Mononuclear cell (primary cell): ENCODE measurements at regions not wholly inside any gene's neighbourhood (a gene's known extent, or its start where the extent isn't known, plus 50 kb on each side); places are given as distances from the start of the nearest gene placed in this dataset.

ENCODE experiments used
- H3K27me3 ChIP-seq: 2 replicates; pipeline ENCODE4 v1.6.0; 2011; ENCODE audit warnings: low read length, control low read depth; ENCODE audit not compliant: insufficient read depth
- H3K4me1 ChIP-seq: 2 replicates; pipeline ENCODE4 v1.5.1; 2011; ENCODE audit warnings: mild to moderate bottlenecking, low read length, control low read depth; ENCODE audit not compliant: insufficient read depth
- H3K4me3 ChIP-seq: 2 replicates; pipeline ENCODE4 v1.5.1; 2011; ENCODE audit warnings: mild to moderate bottlenecking, low read length, moderate library complexity
- H3K9me3 ChIP-seq: 2 replicates; pipeline ENCODE4 v1.5.1; 2011; ENCODE audit warnings: low read depth, mild to moderate bottlenecking, control low read depth, low read length

GRCh38 chr5:158618256-158618655, 481.5 kb downstream of the EBF1 start:
- Histone ChIP-seq H3K4me3 (no peak overlapping the region), H3K4me1 (no peaks in the 10 kb centered on the region), H3K9me3 (no peaks in the 10 kb centered on the region), H3K27me3 (no peaks in the 10 kb centered on the region)

- Histone ChIP-seq H3K27me3 (no peaks in the 10 kb centered on the region), H3K4me1 (no peaks in the 10 kb centered on the region), H3K9me3 (no peaks in the 10 kb centered on the region), H3K4me3 (no peak overlapping the region)
Observed at GRCh38 chr5:158616707-158617106, 483.0 kb downstream of the EBF1 start.

- Histone ChIP-seq H3K27me3 (no peaks in the 10 kb centered on the region), H3K4me1 (no peaks in the 10 kb centered on the region), H3K9me3 (no peaks in the 10 kb centered on the region), H3K4me3 (no peak overlapping the region)
Observed at GRCh38 chr5:158614951-158615350, 484.8 kb downstream of the EBF1 start.

GRCh38 chr5:158611581-158611980, 488.1 kb downstream of the EBF1 start:
- H3K9me3 ChIP-seq = no peaks in the 10 kb centered on the region
- no peaks in the 10 kb centered on the region for H3K27me3 ChIP-seq
- no peaks in the 10 kb centered on the region for H3K4me1 ChIP-seq
- no peak overlapping the region for H3K4me3 ChIP-seq

GRCh38 chr5:158610051-158610415, 489.7 kb downstream of the EBF1 start:
- no peak overlapping the region for H3K4me3 ChIP-seq
- no peaks in the 10 kb centered on the region for H3K27me3 ChIP-seq
- H3K4me1 ChIP-seq = no peaks in the 10 kb centered on the region
- no peaks in the 10 kb centered on the region for H3K9me3 ChIP-seq

GRCh38 chr5:158609333-158610050, 490.2 kb downstream of the EBF1 start:
- Histone ChIP-seq H3K27me3 (no peaks in the 10 kb centered on the region), H3K9me3 (no peaks in the 10 kb centered on the region), H3K4me1 (no peaks in the 10 kb centered on the region), H3K4me3 (no peak overlapping the region)

GRCh38 chr5:158607088-158607487, 492.6 kb downstream of the EBF1 start:
- no peaks in the 10 kb centered on the region for H3K9me3 ChIP-seq
- no peaks in the 10 kb centered on the region for H3K4me1 ChIP-seq
- H3K27me3 ChIP-seq = no peaks in the 10 kb centered on the region
- no peak overlapping the region for H3K4me3 ChIP-seq

- H3K27me3 ChIP-seq = no peaks in the 10 kb centered on the region
- H3K9me3 ChIP-seq = no peaks in the 10 kb centered on the region
- H3K4me3 ChIP-seq = no peak overlapping the region
- H3K4me1 ChIP-seq = no peaks in the 10 kb centered on the region
Observed at GRCh38 chr5:158606233-158606632, 493.5 kb downstream of the EBF1 start.

- no peaks in the 10 kb centered on the region for H3K9me3 ChIP-seq
- no peak overlapping the region for H3K4me3 ChIP-seq
- H3K27me3 ChIP-seq = no peaks in the 10 kb centered on the region
- peaks cover 3% of the 10 kb centered on the region for H3K4me1 ChIP-seq
Observed at GRCh38 chr5:158602981-158603380, 496.7 kb downstream of the EBF1 start.

- H3K4me1 ChIP-seq = peaks cover 3% of the 10 kb centered on the region
- H3K4me3 ChIP-seq = no peak overlapping the region
- no peaks in the 10 kb centered on the region for H3K27me3 ChIP-seq
- no peaks in the 10 kb centered on the region for H3K9me3 ChIP-seq
Observed at GRCh38 chr5:158601118-158601517, 498.6 kb downstream of the EBF1 start.

- peaks cover 3% of the 10 kb centered on the region for H3K4me1 ChIP-seq
- no peak overlapping the region for H3K4me3 ChIP-seq
- H3K27me3 ChIP-seq = no peaks in the 10 kb centered on the region
- H3K9me3 ChIP-seq = no peaks in the 10 kb centered on the region
Observed at GRCh38 chr5:158600679-158601078, 499.0 kb downstream of the EBF1 start.

- Histone ChIP-seq H3K27me3 (no peaks in the 10 kb centered on the region), H3K4me1 (peaks cover 3% of the 10 kb centered on the region), H3K9me3 (no peaks in the 10 kb centered on the region), H3K4me3 (no peak overlapping the region)
Observed at GRCh38 chr5:158599157-158599556, 500.6 kb downstream of the EBF1 start.

GRCh38 chr5:158594595-158595242, 505.0 kb downstream of the EBF1 start:
- Histone ChIP-seq H3K4me1 (peaks cover 3% of the 10 kb centered on the region), H3K4me3 (no peak overlapping the region), H3K9me3 (no peaks in the 10 kb centered on the region), H3K27me3 (no peaks in the 10 kb centered on the region)

GRCh38 chr5:158593925-158594324, 505.8 kb downstream of the EBF1 start:
- H3K4me1 ChIP-seq = peaks cover 3% of the 10 kb centered on the region
- no peak overlapping the region for H3K4me3 ChIP-seq
- H3K9me3 ChIP-seq = no peaks in the 10 kb centered on the region
- peaks cover 3% of the 10 kb centered on the region for H3K27me3 ChIP-seq

GRCh38 chr5:158591301-158591863, 508.3 kb downstream of the EBF1 start:
- Histone ChIP-seq H3K4me3 (no peak overlapping the region), H3K4me1 (no peaks in the 10 kb centered on the region), H3K9me3 (no peaks in the 10 kb centered on the region), H3K27me3 (peaks cover 3% of the 10 kb centered on the region)
